ENCODE measurements at regions not wholly inside any gene's neighbourhood (a gene's known extent, or its start where the extent isn't known, plus 50 kb on each side); places are given as distances from the start of the nearest gene placed in this dataset.

GRCh38 chr2:142682528-142682927, 194.9 kb upstream of the KYNU start:
- no peak for TF ChIP-seq CTCF (IDR thresholded peaks at IDR 0.05)
- no peak for TF ChIP-seq POLR2AphosphoS5 (IDR thresholded peaks at IDR 0.05)
- no peak for TF ChIP-seq EP300 (IDR thresholded peaks at IDR 0.05)
